ENCODE measurements at regions not wholly inside any gene's neighbourhood (a gene's known extent, or its start where the extent isn't known, plus 50 kb on each side); places are given as distances from the start of the nearest gene placed in this dataset.

DNA sequence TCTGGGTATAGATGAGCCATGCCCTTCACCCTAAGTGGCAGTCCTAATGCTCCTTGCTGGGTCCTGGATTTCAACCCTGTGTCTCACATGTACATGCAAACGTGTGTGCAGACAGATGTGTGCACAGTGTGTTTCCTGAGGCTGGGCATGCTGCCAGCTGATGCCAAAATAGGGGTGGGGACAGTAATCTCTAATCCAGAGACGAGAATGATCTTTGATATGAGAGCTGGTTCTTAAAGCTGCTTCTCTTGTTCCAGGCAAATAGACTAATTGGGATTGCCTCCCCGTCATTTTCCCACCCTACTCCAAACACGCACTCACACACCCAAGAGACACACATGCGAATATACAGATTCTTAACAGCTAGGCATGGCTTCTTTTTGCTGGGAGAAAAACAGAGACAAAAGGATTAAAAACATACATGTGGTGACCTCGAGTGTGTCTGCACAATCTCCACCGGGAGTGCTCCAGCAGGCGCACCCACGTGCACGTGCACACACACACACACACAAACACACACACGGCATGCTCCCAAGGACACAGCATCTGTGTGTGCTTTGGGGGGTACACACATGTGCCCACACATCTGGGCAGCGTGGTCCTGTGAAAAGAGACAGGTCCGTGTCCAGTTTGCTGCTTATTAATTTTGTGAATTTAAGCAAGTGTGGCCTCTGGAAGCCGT is 102.1 kb upstream of the ZBTB40 start:
- DNase-seq (ENCODE audit: low spot score), result no peak

DNA sequence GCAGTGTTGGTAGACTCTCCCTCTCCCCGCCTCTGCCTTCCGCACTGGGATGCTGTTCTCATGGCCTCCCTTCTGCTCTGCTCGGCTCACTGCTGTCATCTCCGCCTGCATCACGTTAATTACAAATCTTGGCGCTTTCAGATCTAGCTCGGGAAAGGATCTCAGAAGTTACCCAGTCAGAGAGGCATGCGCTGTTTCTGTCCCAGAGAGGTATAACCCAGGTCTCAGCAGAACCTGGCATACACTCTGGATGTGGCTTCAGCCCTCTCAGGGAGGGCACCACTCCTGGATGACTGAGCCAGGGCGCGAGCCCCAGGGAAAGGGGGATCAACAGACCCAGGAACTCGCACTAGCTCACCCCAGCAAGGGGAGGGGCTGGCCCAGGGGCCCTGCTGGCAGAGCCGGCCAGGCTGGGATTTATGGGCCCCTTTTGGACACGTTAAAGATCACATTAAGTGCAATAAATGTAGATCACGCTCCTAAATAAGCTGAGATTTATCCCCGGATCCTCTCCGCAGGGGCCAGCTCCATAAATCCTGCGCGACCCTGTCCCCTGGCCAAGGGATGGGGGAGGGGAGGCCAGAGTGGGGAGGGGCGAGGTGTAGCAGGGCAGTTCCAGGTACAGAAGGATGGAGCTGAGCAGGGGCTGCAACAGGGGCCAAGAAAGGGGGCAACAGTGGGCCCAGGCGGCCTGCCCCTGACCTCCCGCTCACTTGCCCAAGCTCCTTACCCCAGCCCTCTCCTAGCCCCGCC is 101.3 kb upstream of the ZBTB40 start:
- DNase-seq (ENCODE audit: low spot score), result no peak

DNA sequence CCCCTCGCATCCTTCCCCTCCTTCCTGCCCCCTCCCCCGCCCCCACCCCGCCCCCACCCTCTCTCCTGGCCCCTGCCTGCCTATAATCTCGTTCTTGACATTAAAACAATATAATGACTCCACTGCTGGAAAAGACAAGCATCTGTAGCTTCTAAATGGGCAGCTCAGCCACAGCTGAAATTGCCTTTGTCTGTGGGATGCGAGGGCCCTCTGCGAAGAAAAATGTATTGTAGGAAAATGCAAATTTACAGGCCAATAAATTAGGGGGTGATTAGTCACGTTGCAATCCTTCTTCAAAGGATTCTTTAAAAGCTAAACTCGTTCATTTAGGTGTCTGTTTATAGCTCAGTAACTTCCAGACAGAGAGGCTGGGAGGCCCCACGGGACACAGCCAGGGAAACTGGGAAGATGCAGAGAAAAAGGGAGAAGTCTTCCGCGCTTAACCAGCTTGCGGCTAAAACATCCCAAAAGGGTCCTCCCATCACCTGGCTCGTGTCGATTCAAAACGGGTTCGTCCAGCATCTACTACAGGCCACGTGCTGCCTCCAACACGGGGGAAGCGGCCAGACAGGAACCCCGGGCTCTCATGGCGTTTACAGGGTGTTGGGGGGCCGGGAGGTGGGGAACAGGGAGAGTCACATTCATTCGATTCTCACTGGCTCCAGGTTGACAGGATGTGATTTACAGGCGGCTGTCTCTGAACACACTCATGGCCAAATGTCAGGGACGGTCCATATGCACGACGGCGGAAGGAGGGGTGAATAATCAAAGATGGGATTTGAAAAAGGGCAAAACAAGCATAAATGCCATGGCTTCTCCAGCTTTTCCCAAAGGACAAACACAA is 100.5 kb upstream of the ZBTB40 start:
- no peak for DNase-seq (ENCODE audit: low spot score)

DNA sequence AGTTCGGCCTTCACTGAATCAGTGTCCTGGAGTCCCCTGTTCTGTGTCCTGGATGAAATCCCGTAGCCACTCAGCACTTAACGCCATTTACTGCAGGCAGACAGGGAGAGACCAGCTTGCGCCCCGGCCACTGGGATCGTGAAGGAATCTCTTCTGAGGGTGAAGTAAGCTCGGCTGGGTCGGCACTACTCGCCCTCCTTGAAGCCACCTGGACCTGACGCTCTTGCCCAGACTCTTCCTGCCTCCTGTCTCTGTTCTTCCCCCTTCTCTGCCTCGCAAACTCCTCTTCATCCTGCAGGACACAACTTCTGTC is 99.9 kb upstream of the ZBTB40 start:
- no peak for DNase-seq (ENCODE audit: low spot score)

DNA sequence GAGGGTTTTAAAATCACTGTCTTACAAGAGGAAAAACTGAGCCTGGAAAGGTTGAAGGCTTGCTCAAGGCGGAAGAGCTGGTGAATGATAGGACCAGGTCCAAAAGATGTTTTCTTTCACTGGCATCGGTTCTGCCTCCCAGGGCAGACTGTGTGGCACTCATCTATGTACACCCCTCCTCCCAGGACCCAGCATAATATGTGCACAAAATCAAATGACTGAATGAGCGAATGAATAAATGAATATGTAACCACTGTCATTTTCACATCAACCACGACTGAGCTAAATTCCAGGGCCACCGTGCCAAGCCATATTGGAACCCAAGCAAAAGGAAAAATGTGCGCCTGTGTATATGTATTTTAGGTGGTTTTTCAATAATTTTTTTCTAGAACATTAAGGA is 99.3 kb upstream of the ZBTB40 start:
- DNase-seq (ENCODE audit: low spot score), result no peak

DNA sequence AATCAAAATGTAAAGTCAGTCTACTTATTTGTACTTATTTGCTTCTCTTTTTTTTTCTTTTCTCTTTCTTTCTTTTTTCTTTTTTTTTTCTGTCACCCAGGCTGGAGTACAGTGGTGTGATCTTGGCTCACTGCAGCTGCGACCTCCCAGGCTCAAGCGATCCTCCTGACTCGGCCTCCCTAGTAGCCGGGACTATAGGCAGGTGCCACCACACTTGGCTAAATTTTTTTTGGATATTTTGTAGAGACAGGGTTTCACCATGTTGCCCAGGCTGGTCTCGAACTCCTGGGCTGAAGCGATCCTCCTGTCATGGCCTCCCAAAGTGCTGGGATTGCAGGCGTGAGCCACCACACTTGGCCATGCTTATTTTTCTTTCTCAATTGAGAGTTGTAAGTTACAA is 98.8 kb upstream of the ZBTB40 start:
- no peak for DNase-seq (ENCODE audit: low spot score)

DNA sequence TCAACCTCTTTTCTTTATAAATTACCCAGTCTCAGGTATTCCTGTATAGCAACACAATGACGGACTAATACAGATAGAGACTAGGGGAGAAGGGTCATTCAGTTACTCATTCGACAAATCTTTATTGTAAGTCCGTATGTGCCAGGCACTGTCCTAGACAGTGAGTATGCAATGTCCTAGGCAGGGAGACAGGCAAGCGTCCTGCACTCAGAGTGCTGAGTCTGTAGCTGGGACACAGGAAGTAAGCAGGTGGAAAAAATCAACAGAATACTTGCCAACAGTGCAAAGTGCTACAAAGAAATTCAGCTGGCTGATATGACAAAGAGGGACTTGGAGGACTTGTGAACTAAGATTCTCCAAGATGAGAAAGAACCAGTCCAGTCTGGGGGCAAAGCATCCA is 92.2 kb upstream of the ZBTB40 start:
- no peak for DNase-seq (ENCODE audit: low spot score)

DNA sequence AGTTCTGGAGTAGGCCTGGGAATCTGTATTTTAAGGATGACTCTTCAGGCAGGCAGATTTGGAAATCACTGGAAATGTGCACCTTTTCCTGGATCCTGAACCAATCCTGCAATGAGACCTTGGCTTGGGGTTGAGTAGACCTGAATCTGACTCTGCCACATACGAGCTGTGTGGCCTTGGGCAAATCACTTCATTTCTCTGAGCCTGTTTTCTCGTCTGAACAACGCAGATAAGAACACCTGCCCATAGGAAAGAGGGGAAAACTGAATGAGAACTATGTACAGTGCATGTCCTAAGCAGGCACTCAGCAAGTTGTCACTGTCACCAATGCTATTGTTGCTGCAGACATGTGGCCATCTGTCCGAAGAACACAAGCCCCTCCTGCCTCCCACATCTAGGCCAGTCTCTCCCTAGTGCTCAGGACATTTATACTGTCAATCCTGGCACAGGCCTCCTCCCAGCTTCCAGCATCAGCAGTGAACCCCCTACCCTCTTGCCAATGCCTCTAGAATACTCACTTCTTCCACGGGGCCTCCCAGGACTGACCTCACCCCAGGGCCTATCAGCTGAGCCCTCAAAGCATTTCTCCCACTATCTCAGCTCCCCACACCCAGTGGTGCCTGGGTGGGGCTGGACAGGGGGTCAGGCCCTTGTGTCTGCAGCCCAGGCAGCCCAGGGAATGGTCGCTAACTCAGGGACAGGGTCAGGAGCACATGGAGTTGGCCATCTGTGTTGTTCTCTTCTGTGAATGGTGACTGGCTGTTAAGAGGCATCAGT is 88.8 kb upstream of the ZBTB40 start:
- no peak for DNase-seq (ENCODE audit: low spot score)

DNA sequence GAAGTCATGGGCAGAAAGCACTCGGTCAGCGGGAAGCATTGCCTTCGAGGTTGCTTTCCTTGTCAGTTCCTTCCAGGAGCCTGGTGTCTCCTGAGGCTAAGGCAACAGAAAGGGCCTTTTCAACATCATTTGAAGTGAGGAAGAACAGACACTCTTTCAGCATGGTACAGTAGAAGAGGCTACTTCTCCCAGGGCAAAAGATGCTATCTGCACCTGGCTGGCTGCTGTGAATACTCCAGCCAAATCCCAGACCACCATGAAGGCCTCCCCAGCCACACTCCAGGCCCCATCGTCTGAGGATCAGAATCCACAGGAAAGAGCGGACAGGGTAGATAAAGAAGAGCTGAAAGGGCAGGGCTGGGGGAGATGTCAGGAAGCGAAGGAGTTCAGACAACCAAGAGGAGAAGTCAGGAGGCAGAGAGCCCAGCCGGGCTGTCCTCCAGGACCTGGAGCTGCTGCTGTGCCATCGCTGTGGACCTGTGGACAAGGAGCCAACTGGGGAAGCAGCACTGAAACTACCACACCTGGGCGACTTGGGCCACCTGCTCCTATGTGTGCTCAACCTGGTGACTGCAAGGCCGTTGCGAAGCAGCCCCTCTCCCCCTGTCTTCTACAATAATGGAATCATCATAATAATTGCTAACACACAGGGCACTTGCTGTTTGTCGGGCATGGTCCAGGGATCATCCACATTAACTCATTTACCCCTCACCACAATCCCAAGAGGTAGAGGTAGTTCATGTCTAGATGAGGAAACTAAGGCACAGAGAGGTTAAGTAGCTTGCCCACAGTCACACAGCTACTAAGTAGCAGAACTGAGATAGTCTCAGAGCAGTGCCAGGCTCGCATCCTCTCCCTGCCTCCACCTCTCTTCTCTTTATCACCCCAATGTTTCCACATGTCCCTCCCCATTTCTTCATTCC is 88.0 kb upstream of the ZBTB40 start:
- no peak for DNase-seq (ENCODE audit: low spot score)

DNA sequence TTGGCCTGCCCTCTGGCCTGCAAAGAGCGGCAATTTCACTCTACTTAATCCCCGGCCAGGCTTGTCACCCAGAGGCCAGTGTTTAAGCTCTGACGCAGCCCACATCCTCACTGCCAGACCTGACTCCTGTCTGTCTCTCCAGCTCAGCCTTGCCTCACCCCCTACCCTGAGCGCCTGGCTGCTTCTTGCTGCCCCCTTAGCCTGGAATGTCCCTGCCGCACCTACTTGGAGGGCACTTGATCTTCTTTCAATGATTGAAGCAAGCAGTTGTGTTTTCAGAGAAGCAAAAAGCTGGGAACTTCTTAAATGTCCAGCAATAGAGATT is 87.4 kb upstream of the ZBTB40 start:
- no peak for DNase-seq (ENCODE audit: low spot score)

DNA sequence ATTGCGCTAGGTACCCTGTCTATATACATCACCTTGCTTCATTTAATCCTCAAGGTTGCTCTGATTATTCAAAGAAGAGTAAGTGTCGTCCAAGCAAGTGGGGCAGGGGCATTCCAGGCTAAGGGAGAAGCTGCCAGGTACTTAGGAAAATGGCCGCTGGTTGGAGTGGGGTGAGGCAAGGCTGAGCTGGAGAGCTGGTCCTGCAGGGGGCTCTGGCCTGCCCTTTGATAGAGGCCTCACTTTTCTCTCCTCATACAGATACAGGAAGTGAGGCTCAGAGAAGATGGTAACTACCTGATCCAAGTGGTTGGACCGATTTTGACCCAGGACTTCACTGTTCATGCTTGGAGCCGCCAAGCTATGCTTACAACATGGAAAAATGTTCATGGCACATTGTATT is 86.9 kb upstream of the ZBTB40 start:
- no peak for DNase-seq (ENCODE audit: low spot score)

DNA sequence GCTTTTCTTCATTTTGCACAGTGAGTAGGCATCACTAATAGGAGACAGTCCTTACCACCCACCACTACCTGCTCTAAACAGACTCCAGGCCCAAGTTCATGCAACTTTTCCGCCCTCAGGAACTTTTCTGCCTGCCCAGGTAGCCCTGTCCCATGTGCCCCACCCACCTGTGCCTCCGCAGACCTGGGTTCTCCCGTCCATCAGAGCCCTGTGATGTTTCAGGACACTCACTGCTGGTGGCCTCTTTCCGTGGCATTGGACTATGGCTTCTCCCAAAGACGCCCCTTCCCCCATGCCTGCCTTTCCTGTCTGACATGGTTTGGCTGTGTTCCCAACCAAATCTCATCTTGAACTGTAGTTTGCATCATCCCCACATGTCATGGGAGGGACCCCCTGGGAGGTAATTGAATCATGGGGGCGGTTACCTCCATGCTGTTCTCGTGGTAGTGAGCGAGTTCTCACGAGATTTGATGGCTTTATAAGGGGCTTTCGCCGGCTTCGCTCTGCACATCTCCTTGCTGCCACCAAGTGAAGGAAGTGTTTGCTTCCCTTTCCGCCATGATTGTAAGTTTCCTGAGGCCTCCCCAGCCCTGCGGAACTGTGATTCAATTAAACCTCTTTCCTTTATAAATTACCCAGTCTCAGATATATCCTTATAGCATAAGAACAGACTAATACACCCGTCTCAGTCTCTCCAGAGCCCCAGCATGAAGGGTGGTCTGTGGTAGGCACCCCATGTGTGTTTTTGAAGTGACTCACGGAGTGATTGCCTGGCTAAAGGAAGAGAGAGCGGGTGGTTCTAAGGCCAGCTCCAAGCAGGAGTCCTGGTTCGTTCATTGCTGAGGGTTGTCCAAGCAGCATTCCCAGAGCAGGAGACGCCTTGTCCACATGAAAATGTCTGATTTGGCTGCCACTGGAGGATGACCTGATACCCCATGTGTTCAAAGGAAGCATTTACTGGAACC is 86.0 kb upstream of the ZBTB40 start:
- no peak for DNase-seq (ENCODE audit: low spot score)

DNA sequence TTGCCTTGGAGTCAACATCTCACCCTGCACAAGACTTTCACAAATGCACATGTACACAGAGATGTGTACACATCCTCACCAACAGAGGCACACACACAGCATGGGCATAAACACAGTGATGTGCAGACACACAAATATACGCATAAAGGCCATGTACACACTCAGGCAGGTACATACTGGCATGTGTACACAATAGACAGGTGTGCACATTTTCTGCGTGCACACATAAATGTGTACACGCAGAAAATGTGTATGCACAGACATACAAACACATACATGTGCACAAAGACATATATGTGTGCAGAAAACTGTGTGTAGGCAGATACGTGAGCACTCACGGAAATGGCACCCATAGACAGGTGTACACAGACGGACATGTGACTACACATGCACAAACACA is 85.3 kb upstream of the ZBTB40 start:
- DNase-seq (ENCODE audit: low spot score), result no peak

DNA sequence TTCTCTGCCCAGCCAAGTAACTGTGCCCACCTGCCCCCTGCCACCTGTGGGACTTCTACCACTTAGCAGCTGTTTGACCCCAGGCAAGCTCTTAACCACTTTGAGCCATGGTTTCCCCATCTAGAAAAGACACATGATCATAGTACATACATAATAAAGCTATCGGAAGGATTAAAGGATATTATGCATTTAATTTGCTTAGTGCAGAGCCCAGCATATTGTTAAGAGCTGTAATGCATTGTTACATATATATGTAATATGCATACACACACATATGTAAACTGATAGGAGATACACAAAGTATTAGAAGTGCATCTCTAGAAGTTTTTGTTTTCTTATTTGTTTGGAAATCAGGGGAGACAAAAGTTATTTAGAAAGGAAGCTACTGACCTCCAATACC is 83.5 kb upstream of the ZBTB40 start:
- no peak for DNase-seq (ENCODE audit: low spot score)

DNA sequence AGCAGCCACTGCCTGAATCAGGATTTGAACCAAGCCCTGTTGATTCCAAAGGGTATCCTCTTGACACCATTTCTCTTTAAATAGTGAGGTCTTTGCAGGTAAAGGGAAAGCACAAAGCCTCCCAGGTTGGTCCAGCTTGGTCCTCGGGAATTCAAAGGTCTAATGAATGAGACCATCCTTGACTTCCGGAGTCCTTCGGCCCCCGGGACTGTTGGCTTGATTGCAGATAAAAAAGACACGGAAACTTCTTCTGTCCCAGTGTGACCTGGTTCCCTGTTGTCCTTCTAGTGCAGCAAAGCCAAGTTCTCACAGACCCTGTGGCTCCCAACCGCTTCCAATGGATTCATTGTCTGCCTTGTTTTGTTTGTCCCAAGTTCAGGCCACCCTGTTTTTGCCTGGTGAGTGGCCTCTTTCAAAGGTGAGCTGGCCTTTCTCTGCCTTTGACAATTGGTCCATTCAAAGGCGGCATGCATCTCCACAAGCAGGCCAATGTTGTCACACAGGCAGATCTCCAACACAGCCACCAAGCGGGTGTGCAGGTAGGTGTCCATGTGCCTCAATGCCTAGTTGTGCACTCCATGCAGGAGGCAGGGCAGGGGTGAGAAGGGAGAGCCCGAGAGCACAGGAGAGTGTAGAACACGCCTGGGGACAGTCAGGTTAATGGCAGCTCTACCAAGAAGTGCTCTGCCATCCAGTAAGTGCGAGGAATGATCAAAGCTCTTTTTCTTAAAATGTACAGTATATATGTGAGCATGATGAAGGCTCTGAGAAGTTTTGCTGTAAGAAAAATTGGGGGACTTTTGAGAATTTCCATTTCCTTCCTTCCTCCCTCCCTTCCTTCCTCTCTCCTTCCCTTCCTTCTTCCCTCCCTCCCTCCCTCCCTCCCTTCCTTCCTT is 82.1 kb upstream of the ZBTB40 start:
- no peak for DNase-seq (ENCODE audit: low spot score)

DNA sequence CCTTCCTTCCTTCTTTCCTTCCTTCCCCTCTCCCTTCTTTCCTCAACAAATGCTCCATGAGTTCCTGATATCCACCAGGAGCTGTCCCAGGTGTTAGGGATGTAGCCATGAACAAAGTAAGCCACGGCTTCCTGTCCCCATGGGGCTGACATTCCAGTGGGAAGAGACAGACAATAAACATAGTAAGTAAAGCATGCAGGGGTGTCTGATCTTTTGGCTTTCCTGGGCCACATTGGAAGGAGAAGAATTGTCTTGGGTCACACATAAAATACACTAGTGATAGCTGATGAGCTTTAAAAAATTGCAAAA is 81.5 kb upstream of the ZBTB40 start:
- DNase-seq (ENCODE audit: low spot score), result no peak

DNA sequence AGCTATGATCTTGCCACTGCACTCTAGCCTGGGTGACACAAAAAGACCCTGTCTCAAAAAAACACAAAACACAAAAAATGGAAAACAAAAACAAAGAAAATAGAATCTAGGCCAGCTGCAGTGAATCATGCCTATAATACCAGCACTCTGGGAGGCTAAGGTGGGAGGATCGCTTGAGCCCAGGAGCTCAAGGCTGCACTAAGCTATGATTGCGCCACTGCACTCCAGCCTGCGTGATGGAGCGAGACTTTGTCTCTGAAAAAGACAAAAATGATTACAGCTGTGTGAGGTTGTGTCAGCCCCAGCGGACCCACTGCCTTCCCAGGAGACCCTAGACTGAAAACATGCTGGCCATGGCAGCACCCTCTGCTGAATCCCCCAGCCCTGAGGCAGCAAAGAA is 80.2 kb upstream of the ZBTB40 start:
- no peak for DNase-seq (ENCODE audit: low spot score)

DNA sequence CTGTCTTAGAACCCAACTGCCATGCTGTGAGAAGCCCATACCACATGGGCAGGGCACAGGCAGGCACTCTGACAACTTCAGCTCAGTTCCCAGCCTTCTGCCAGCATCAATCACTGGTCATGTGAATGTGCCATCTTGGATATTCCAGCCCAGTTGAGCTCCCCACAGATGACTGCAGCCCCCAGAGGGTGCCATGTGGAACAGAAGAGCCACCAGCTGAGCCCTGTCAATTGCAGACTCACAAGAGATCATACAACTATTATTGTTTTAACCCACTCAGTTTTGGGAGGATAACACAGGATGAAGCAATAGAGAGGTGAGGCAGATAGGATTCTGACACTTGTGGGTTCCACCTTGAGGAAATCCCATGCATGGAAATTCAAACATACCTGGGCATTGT is 78.4 kb upstream of the ZBTB40 start:
- DNase-seq (ENCODE audit: low spot score), result no peak

DNA sequence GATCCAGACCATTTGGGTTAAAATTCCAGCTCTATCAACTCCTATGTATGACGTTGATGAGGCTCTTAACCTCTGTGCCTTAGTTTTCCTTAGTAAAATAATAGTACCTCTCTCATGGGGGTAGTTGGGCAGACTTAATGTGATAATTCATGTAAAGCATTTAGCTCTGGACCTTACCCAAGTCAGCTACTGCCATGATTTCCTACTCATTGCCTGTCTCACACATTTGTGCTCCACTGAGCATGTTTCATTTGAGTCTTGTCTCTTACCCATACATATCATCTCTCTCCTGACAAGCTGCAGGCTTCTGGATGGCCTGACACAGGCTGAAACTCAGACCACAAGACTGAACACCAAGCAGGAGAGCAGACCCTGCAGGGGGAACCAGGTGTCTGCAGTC is 77.7 kb upstream of the ZBTB40 start:
- DNase-seq (ENCODE audit: low spot score), result no peak

Measured in HT-29 (cell line).